ENCODE measurements at regions not wholly inside any gene's neighbourhood (a gene's known extent, or its start where the extent isn't known, plus 50 kb on each side); places are given as distances from the start of the nearest gene placed in this dataset.

DNA sequence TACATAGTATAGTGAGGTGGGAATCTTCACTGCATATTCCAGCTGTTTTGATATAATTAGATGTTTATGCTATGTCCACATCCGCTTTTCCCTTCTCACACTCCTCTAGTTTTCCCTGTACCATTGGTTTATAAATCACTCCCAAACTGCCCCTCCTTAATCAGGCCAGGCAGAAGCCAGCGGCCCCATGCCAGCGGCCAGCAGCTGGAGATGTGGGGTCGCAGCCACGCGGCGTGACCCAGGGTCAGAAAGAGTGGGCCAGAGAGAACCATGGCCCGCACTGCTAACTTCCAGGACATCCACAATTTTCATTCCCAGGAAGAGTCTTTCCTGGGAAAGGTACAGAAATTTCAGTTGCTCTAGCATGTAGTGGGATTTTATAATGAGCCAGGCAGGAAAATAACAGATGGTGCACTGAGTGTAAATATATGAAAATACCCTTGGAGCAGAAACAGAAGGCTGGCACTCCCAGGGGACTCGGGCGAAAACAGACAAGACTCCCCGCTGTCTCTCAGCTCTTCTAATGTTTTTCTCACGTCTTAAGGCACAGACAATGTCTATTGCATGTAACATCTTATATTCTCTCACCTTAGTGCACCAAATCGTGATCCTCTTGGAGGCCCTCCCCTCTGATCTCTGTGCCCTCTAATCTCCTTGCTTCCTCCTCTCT lies 145.9 kb upstream of the ZFP42 start:
- TF ChIP-seq, protein P1, sequence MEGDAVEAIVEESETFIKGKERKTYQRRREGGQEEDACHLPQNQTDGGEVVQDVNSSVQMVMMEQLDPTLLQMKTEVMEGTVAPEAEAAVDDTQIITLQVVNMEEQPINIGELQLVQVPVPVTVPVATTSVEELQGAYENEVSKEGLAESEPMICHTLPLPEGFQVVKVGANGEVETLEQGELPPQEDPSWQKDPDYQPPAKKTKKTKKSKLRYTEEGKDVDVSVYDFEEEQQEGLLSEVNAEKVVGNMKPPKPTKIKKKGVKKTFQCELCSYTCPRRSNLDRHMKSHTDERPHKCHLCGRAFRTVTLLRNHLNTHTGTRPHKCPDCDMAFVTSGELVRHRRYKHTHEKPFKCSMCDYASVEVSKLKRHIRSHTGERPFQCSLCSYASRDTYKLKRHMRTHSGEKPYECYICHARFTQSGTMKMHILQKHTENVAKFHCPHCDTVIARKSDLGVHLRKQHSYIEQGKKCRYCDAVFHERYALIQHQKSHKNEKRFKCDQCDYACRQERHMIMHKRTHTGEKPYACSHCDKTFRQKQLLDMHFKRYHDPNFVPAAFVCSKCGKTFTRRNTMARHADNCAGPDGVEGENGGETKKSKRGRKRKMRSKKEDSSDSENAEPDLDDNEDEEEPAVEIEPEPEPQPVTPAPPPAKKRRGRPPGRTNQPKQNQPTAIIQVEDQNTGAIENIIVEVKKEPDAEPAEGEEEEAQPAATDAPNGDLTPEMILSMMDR (IDR thresholded peaks at IDR 0.05; ENCODE audit: insufficient read depth, low read length, poor library complexity, severe bottlenecking), result no peak
- Histone ChIP-seq H3K27me3 (replicated peaks; ENCODE audit: control insufficient read depth, insufficient read depth, low read length) (no peaks in the 10 kb centered on the region), H3K36me3 (ENCODE audit: control insufficient read depth, insufficient read depth, low read length) (no peaks in the 10 kb centered on the region), H3K4me3 (replicated peaks; ENCODE audit: low read depth, low read length) (no peak overlapping the region)
- no peak for DNase-seq (ENCODE audit: extremely low read depth, insufficient read length)

DNA sequence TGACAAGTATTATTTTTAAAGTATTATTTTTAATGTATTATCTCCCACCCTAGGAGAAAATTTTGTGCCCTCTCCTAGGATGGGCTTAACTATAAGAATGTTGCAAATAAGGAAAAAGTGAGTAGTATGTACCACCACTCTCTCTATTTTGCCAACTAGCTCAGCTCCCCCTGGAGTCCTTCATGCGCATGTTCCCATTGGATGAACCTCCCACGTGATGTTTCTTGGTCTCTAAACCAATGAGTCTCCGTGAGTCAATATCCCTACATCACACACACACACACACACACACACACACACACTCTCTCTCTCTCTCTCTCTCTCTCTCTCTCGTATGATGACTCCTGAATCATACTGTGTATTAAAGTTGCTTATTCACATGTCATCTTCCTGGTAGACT lies 129.7 kb upstream of the ZFP42 start:
- H3K27me3 ChIP-seq (replicated peaks; ENCODE audit: control insufficient read depth, insufficient read depth, low read length), result no peaks in the 10 kb centered on the region
- no peak overlapping the region for H3K4me3 ChIP-seq (replicated peaks; ENCODE audit: low read depth, low read length)
- no peaks in the 10 kb centered on the region for H3K36me3 ChIP-seq (ENCODE audit: control insufficient read depth, insufficient read depth, low read length)
- DNase-seq (ENCODE audit: extremely low read depth, insufficient read length), result no peak
- TF ChIP-seq, protein P1 (IDR thresholded peaks at IDR 0.05; ENCODE audit: insufficient read depth, low read length, poor library complexity, severe bottlenecking), result no peak

DNA sequence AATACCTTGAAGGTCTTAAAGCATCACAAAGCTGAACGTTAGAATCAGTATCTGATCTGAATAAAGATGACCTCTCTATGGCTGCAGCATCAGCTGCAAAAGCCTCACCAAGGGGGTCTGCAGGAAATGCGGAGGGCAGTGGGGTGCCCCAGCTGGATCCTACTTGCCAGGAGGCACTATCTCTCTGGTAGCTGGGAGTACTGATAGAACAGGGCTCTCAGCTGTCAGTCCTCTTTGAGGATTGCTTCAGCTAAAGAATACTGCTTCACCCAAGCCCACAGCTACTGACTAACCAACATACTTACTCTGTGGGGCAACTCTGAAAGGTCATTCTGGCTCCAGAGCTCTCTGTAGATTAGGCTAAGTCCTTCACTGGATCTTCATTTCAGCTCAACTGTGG lies 112.5 kb upstream of the ZFP42 start:
- DNase-seq (ENCODE audit: extremely low read depth, insufficient read length), result no peak

GRCh38 chr4:187883836-187884475 lies 111.6 kb upstream of the ZFP42 start:
- H3K27me3 ChIP-seq (replicated peaks; ENCODE audit: control insufficient read depth, insufficient read depth, low read length), result no peaks in the 10 kb centered on the region
- no peak overlapping the region for H3K4me3 ChIP-seq (replicated peaks; ENCODE audit: low read depth, low read length)
- no peaks in the 10 kb centered on the region for H3K36me3 ChIP-seq (ENCODE audit: control insufficient read depth, insufficient read depth, low read length)
- TF ChIP-seq, protein P1 (IDR thresholded peaks at IDR 0.05; ENCODE audit: insufficient read depth, low read length, poor library complexity, severe bottlenecking), result no peak
- DNase-seq (ENCODE audit: extremely low read depth, insufficient read length), result no peak

More for the DNA sequence above, 112.5 kb upstream of the ZFP42 start:
- TF ChIP-seq, protein P1 (IDR thresholded peaks at IDR 0.05; ENCODE audit: insufficient read depth, low read length, poor library complexity, severe bottlenecking), result no peak
- Histone ChIP-seq H3K36me3 (ENCODE audit: control insufficient read depth, insufficient read depth, low read length) (no peaks in the 10 kb centered on the region), H3K4me3 (replicated peaks; ENCODE audit: low read depth, low read length) (no peak overlapping the region), H3K27me3 (replicated peaks; ENCODE audit: control insufficient read depth, insufficient read depth, low read length) (no peaks in the 10 kb centered on the region)

GRCh38 chr4:187887906-187888305 lies 107.7 kb upstream of the ZFP42 start:
- TF ChIP-seq, protein P1 (IDR thresholded peaks at IDR 0.05; ENCODE audit: insufficient read depth, low read length, poor library complexity, severe bottlenecking), result no peak
- DNase-seq (ENCODE audit: extremely low read depth, insufficient read length), result no peak
- no peaks in the 10 kb centered on the region for H3K36me3 ChIP-seq (ENCODE audit: control insufficient read depth, insufficient read depth, low read length)
- no peak overlapping the region for H3K4me3 ChIP-seq (replicated peaks; ENCODE audit: low read depth, low read length)
- H3K27me3 ChIP-seq (replicated peaks; ENCODE audit: control insufficient read depth, insufficient read depth, low read length), result no peaks in the 10 kb centered on the region

Measured in GM06990 (cell line).